Lower leg skin (tissue), 4 donors: ENCODE measurements at regions not wholly inside any gene's neighbourhood (a gene's known extent, or its start where the extent isn't known, plus 50 kb on each side); places are given as distances from the start of the nearest gene placed in this dataset.

ENCODE experiments used
- DNase-seq, 2 donors: peaks; one replicate each; pipeline ENCODE4 v3.0.0-alpha.2; 2019; ENCODE audit warnings: low spot score in 2 of 2
- H3K4me3 ChIP-seq: fragments of 200-600 bp; sonication (generic); 2 replicates; pipeline ENCODE4 v1.5.1; 2017; ENCODE audit warnings: mild to moderate bottlenecking, low read depth; ENCODE audit not compliant: poor library complexity, severe bottlenecking
- POLR2A ChIP-seq, 2 donors: fragments of 450-650 bp; IDR thresholded peaks; one replicate each; pipeline ENCODE4 v1.6.1; 2016 to 2017; ENCODE audit warnings: antibody characterized with exemption in 2 of 2, mild to moderate bottlenecking in 1 of 2, moderate library complexity in 1 of 2
- WGBS, 2 donors: methylation state at CpG; one replicate each; pipeline ENCODE4 v1.1.5; 2018; 5-methylcytosine and 5-hydroxymethylcytosine counted together
- intact Hi-C: fragments of 100-400 bp; cut with DNase I; formaldehyde crosslinking; loops from one replicate; pipeline ENCODE4 v1.15.0; 2023; ENCODE audit warnings: low total_unique reads
- TF ChIP-seq, protein P1 (sequence below), 3 donors: fragments of 450-650 bp; IDR thresholded peaks; one replicate each; pipeline ENCODE4 v1.5.1; 2016; ENCODE audit warnings: antibody characterized with exemption in 3 of 3, mild to moderate bottlenecking in 3 of 3, moderate library complexity in 2 of 3

DNA sequence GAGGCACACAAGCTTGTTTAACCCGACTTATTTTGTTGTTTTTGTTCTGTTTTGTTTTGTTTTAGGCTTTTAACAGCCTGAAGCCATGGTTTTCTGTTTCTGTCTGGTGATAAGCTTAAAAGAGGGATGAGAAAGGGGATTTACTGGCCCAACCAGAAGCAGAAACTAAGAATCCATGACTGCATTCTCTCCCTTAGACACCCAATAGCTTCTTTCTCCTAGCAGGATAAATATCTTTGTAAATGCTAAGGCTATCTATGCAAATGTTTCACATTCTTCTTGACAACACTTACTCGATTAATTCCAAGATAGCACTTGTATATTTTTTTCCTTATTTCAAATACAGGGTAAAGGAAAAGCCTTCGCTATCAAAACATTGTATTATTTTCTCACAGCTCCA is 53.7 kb upstream of the SMAD1 start:
- WGBS, 2 donors: 77 to 78% methylated on average over 3 of the region's 3 CpGs
- DNase-seq: no peak
- TF ChIP-seq POLR2A (IDR thresholded peaks at IDR 0.05): no peak
- TF ChIP-seq, protein P1, sequence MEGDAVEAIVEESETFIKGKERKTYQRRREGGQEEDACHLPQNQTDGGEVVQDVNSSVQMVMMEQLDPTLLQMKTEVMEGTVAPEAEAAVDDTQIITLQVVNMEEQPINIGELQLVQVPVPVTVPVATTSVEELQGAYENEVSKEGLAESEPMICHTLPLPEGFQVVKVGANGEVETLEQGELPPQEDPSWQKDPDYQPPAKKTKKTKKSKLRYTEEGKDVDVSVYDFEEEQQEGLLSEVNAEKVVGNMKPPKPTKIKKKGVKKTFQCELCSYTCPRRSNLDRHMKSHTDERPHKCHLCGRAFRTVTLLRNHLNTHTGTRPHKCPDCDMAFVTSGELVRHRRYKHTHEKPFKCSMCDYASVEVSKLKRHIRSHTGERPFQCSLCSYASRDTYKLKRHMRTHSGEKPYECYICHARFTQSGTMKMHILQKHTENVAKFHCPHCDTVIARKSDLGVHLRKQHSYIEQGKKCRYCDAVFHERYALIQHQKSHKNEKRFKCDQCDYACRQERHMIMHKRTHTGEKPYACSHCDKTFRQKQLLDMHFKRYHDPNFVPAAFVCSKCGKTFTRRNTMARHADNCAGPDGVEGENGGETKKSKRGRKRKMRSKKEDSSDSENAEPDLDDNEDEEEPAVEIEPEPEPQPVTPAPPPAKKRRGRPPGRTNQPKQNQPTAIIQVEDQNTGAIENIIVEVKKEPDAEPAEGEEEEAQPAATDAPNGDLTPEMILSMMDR (IDR thresholded peaks at IDR 0.05): no peak
- intact Hi-C loops: no loop called here
- no peak overlapping the region for H3K4me3 ChIP-seq

DNA sequence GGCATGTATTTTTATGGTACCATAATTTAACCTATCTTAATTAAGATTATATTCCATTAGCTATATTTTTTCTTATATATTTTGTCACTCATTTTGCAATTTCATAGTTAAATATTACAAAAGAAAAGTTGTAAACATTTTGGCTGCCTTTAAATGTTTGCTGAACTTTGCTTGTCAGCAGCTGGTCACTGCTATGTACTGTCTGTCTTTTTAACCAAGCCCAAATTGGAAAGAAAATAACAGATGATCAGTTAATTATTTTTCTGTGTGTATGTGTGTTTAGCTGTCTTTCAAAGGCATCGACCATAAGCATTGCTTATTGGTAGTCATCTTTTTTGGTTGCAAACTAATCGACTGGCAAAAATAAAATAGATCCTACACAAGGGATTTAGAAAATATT is 54.4 kb upstream of the SMAD1 start:
- TF ChIP-seq, protein P1 (IDR thresholded peaks at IDR 0.05): no peak
- TF ChIP-seq POLR2A (IDR thresholded peaks at IDR 0.05): no peak
- intact Hi-C loops: no loop called here
- no peak for DNase-seq
- WGBS, 2 donors: 58% methylated on average over 2 of the region's 2 CpGs
- H3K4me3 ChIP-seq: no peak overlapping the region

DNA sequence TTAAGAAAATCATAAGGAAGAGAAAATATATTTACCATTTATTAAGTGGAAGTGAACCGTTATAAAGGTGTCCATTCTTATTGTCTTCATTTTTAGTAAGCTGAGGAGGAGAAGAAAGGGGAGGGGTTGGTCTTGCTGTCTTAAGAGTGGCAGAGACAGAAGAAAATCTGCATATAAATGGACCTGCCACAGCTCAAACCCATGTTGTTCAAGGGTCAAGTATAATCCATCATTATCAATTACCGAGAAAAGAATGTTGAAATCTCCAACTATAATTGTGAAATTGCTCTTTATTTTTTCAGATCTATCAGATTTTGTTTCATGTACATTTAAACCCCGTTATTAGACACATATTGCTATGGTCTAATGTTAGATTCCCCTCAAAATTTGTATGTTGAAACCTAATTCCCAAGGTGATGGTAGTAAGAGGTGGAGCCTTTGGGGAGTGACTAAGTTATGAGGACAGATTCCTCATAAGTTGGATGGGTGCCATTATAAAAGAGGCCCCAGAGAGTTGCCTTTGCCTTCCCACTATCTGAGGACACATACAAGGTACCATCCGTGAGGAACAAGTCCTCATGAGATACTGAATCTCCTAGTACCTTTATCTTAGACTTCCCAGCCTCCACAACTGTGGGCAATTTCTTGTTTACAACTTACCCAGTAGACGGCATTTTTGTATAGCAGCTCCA is 58.5 kb upstream of the SMAD1 start:
- no peak overlapping the region for H3K4me3 ChIP-seq
- TF ChIP-seq, protein P1 (IDR thresholded peaks at IDR 0.05): no peak
- TF ChIP-seq POLR2A (IDR thresholded peaks at IDR 0.05): no peak
- DNase-seq: no peak
- intact Hi-C loops: no loop called here
- WGBS, 2 donors: 90 to 94% methylated on average over 5 of the region's 5 CpGs

GRCh38 chr4:145420595-145421214 is 60.9 kb upstream of the SMAD1 start:
- no peak for TF ChIP-seq POLR2A (IDR thresholded peaks at IDR 0.05)
- TF ChIP-seq, protein P1 (IDR thresholded peaks at IDR 0.05): no peak
- intact Hi-C loops: no loop called here
- H3K4me3 ChIP-seq: no peak overlapping the region
- 85 to 89% methylated on average over 2 of the region's 2 CpGs for WGBS, 2 donors
- DNase-seq: no peak

DNA sequence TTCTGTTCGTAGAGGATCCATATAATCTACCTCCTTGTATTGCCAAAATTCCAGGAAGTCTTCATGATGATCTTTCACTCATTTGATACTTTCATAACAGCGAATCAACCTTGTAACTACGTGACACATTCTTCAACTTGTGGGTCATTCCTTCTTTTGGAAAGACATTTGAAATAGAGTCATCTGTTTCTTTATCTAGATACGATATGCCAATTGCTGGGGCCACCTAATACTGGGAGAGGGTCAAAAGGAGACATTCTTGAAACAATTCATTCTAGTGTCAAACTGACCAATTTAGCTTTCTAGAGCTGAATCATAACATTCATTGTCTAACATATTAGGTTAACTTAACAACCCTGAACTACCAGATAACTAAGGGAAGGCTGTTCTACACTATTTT is 62.9 kb upstream of the SMAD1 start:
- WGBS, 2 donors: 81 to 91% methylated on average over 4 of the region's 4 CpGs
- no peak for DNase-seq
- intact Hi-C loops: no loop called here

More for the DNA sequence above, 62.9 kb upstream of the SMAD1 start:
- no peak overlapping the region for H3K4me3 ChIP-seq
- TF ChIP-seq, protein P1 (IDR thresholded peaks at IDR 0.05): no peak
- no peak for TF ChIP-seq POLR2A (IDR thresholded peaks at IDR 0.05)
